Testis (tissue), 2 donors: ENCODE measurements at regions not wholly inside any gene's neighbourhood (a gene's known extent, or its start where the extent isn't known, plus 50 kb on each side); places are given as distances from the start of the nearest gene placed in this dataset.

ENCODE experiments used
- DNase-seq: peaks from one replicate; pipeline ENCODE4 v3.0.0-alpha.2; 2019
- H3K27ac ChIP-seq, 2 donors: fragments of 200-600 bp; sonication (generic); one replicate each; pipeline ENCODE4 v1.5.1; 2019
- H3K27me3 ChIP-seq: fragments of 200-600 bp; sonication (generic); one replicate; pipeline ENCODE4 v1.5.1; 2019
- H3K36me3 ChIP-seq: fragments of 200-600 bp; sonication (generic); one replicate; pipeline ENCODE4 v1.5.1; 2017; ENCODE audit warnings: low read depth; ENCODE audit errors: missing control alignments
- H3K4me1 ChIP-seq: fragments of 200-600 bp; sonication (generic); one replicate; pipeline ENCODE4 v1.5.1; 2019
- H3K4me3 ChIP-seq, 2 donors: fragments of 200-600 bp; sonication (generic); one replicate each; pipeline ENCODE4 v1.5.1; 2017 to 2019
- H3K9me3 ChIP-seq: fragments of 200-600 bp; sonication (generic); one replicate; pipeline ENCODE4 v1.5.1; 2017
- POLR2A ChIP-seq: fragments of 450-650 bp; IDR thresholded peaks from one replicate; pipeline ENCODE4 v1.6.1; 2017; ENCODE audit warnings: antibody characterized with exemption, mild to moderate bottlenecking, moderate library complexity
- WGBS, 2 donors: methylation state at CpG; one replicate each; pipeline ENCODE4 v1.1.5; 2018; 5-methylcytosine and 5-hydroxymethylcytosine counted together
- intact Hi-C: fragments of 100-400 bp; cut with DNase I; formaldehyde crosslinking; loops from one replicate; pipeline ENCODE4 v1.15.1; 2023; ENCODE audit warnings: low total_unique reads
- TF ChIP-seq, protein P1 (sequence below), 3 experiments: fragments of 450-650 bp in 2 of 3; fragments of 200-600 bp in 1 of 3; sonication (generic) in 1 of 3; IDR thresholded peaks; one replicate each; pipeline ENCODE4 v1.5.1; 2016 to 2019; ENCODE audit warnings: antibody characterized with exemption in 3 of 3, mild to moderate bottlenecking in 2 of 3, moderate library complexity in 1 of 3

DNA sequence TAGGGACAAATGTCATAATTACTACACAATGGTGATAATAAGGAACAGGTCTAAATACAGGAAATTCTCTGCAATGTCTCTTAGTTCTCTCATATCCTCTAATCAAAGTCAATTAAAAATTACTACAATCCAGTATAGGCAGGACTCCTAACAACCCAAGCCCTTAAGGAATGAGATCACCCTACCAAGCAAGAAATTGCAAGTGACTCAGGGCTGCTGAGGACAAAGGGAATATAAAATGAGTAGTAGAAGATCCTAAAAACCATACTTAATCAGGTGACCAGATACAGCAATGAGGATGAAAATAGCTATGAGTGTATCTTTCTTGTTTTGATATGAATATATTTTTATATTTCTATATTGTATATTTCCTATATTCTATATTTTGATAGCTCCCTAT, 250.0 kb upstream of the DCC start:
- no peaks in the 10 kb centered on the region for H3K36me3 ChIP-seq
- no peaks in the 10 kb centered on the region for H3K27me3 ChIP-seq
- no peak overlapping the region for H3K4me3 ChIP-seq
- intact Hi-C loops = no loop called here
- no peak for DNase-seq
- no peaks in the 10 kb centered on the region for H3K4me1 ChIP-seq
- H3K27ac ChIP-seq = no peak overlapping the region
- no peaks in the 10 kb centered on the region for H3K9me3 ChIP-seq
- TF ChIP-seq, protein P1, sequence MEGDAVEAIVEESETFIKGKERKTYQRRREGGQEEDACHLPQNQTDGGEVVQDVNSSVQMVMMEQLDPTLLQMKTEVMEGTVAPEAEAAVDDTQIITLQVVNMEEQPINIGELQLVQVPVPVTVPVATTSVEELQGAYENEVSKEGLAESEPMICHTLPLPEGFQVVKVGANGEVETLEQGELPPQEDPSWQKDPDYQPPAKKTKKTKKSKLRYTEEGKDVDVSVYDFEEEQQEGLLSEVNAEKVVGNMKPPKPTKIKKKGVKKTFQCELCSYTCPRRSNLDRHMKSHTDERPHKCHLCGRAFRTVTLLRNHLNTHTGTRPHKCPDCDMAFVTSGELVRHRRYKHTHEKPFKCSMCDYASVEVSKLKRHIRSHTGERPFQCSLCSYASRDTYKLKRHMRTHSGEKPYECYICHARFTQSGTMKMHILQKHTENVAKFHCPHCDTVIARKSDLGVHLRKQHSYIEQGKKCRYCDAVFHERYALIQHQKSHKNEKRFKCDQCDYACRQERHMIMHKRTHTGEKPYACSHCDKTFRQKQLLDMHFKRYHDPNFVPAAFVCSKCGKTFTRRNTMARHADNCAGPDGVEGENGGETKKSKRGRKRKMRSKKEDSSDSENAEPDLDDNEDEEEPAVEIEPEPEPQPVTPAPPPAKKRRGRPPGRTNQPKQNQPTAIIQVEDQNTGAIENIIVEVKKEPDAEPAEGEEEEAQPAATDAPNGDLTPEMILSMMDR (IDR thresholded peaks at IDR 0.05) = no peak
- TF ChIP-seq POLR2A = no peak

DNA sequence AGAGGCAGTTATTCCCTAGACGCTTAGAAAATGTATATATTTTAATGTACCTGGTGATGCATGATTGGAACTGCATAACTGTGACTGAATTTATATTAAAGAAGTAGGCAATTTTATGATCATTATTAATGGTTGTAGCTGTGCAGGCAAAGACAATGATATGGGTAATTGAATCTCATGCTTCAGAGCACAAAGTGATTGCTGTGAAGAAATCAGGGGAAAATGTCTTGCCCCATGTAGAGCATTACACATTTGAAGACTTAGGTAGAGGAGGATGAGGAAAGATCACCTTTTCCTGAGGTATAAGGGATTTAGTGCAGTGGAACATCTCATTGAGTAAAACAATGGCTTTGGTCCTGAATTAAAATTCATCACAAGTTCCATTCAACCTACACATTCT, 246.8 kb upstream of the DCC start:
- Histone ChIP-seq H3K4me1 (no peaks in the 10 kb centered on the region), H3K9me3 (no peaks in the 10 kb centered on the region), H3K4me3 (no peak overlapping the region), H3K27ac (no peak overlapping the region), H3K27me3 (no peaks in the 10 kb centered on the region), H3K36me3 (no peaks in the 10 kb centered on the region)
- DNase-seq = no peak
- WGBS, 2 donors = 87 to 98% methylated on average over 1 of the region's 1 CpG
- intact Hi-C loops = no loop called here
- no peak for TF ChIP-seq POLR2A
- TF ChIP-seq, protein P1 (IDR thresholded peaks at IDR 0.05) = no peak

DNA sequence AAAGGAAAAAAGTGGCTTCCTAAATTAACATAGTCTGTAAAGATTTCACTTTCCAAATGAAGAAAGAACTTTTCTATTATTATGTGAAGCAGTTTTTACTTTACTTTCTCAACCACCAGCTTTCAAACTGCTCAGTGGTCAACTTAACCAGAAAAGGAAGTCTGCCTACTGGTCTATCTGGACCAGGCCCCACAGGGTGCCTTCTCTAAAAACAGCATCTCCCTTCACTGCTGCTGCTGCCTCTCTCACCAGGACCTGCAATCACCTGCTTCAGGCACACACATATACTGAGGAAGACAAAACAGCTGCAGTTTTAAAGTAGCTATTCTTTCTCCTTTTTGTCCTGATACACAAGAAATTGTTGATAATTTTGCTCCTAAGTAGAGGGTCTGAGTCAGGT, 221.3 kb upstream of the DCC start:
- Histone ChIP-seq H3K27me3 (no peaks in the 10 kb centered on the region), H3K4me1 (no peaks in the 10 kb centered on the region), H3K4me3 (no peak overlapping the region), H3K9me3 (no peaks in the 10 kb centered on the region), H3K27ac (no peak overlapping the region), H3K36me3 (no peaks in the 10 kb centered on the region)
- no peak for TF ChIP-seq POLR2A
- TF ChIP-seq, protein P1 (IDR thresholded peaks at IDR 0.05) = no peak
- intact Hi-C loops = no loop called here
- no peak for DNase-seq

DNA sequence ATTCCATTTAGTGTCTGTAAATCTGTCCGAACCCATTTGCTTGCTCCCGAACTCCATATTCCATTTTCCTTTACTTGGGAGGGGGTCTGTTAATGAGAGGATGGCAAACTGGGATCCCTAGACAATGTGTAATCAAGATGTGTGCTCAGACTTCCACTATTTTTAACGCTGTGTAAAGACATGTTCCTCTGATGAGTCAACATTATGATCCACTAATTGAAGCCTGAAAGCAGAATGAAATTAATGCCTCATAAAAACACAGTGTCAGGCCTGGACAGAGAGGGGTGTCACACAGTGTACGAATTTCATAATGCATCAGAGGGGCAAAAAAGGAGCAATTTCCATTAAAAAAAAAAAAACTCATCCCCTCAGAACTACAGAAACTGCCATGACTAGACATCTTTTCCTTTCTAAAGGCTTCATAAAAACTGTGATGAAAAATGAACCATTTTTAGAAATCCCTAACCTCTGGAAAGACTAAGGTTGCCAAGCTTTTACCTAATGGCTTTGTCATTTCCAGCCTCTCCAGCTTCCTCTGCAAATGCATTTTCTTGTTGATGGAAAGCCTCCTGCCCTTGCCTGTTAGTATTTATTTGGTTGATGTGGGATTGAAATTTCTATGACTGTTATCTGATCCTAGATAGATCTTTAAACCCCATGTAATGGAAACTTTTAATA, 209.2 kb upstream of the DCC start:
- no peaks in the 10 kb centered on the region for H3K36me3 ChIP-seq
- no peak overlapping the region for H3K27ac ChIP-seq
- DNase-seq = no peak
- H3K4me1 ChIP-seq = no peaks in the 10 kb centered on the region
- no peaks in the 10 kb centered on the region for H3K9me3 ChIP-seq
- no peak for TF ChIP-seq POLR2A
- TF ChIP-seq, protein P1 (IDR thresholded peaks at IDR 0.05) = no peak
- intact Hi-C loops = no loop called here
- no peak overlapping the region for H3K4me3 ChIP-seq
- 83 to 88% methylated on average over 4 of the region's 4 CpGs for WGBS, 2 donors
- no peaks in the 10 kb centered on the region for H3K27me3 ChIP-seq

DNA sequence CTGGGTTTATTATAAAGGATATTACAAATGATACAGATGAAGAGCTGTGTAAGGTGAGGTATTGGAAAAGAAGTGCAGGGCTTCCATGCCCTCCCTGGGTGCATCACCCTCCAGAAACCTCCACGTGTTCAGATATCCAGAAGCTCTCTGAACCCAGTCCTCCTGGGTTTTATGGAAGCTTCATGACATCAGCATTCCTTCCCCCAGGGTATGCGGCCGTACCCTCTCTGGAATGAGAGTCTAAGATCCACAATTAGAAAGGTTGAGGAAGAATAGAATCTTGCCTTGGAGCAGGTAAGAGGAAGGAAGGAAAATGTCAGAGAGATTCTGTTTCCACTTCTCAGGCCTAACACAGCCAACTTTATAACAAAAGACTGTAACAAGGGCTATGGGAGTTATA, 208.2 kb upstream of the DCC start:
- Histone ChIP-seq H3K9me3 (no peaks in the 10 kb centered on the region), H3K4me3 (no peak overlapping the region), H3K4me1 (no peaks in the 10 kb centered on the region), H3K27ac (no peak overlapping the region), H3K36me3 (no peaks in the 10 kb centered on the region), H3K27me3 (no peaks in the 10 kb centered on the region)
- intact Hi-C loops = no loop called here
- 85 to 88% methylated on average over 3 of the region's 3 CpGs for WGBS, 2 donors
- DNase-seq = no peak
- TF ChIP-seq, protein P1 (IDR thresholded peaks at IDR 0.05) = no peak
- no peak for TF ChIP-seq POLR2A
